ENCODE measurements at regions not wholly inside any gene's neighbourhood (a gene's known extent, or its start where the extent isn't known, plus 50 kb on each side); places are given as distances from the start of the nearest gene placed in this dataset.

DNA sequence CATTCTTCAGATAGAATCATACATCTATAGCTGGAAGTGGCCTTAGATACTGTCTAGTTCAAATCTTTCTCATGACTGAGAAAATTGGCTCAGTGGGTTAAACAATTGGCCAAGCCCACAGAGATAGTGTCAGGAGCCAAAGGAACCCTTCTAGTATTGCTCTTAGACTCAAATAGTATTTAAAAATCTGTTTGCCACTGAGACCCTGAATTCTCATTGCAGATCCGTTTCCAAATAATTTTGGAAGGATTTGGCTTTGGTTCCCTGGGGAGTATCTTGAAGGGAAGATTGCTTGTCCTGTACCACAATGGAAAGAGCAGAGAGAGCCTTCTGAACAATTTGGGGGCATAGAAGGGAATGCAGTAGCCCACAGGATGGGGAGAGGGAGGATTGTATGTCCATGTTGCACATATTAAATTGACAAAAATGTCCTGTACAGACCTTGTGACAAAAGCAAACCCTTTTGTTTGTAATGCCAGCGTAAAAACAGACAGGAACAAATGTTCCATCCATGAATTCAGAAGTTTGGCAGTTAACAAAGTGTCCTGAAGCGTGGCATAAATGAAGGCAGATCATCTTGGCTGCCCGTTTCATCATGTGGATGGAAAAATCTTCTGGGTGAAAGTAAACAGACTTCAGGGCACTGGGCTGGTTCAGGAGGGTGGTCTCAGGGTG, 156.4 kb upstream of the RASGRP1 start:
- no peak overlapping the region for H3K9ac ChIP-seq (ENCODE audit: low read length)
- no peaks in the 10 kb centered on the region for H3K4me1 ChIP-seq (ENCODE audit: low read length)
- TF ChIP-seq EZH2phosphoT487 (IDR thresholded peaks at IDR 0.05; ENCODE audit: low read depth), result no peak
- TF ChIP-seq, protein P1, sequence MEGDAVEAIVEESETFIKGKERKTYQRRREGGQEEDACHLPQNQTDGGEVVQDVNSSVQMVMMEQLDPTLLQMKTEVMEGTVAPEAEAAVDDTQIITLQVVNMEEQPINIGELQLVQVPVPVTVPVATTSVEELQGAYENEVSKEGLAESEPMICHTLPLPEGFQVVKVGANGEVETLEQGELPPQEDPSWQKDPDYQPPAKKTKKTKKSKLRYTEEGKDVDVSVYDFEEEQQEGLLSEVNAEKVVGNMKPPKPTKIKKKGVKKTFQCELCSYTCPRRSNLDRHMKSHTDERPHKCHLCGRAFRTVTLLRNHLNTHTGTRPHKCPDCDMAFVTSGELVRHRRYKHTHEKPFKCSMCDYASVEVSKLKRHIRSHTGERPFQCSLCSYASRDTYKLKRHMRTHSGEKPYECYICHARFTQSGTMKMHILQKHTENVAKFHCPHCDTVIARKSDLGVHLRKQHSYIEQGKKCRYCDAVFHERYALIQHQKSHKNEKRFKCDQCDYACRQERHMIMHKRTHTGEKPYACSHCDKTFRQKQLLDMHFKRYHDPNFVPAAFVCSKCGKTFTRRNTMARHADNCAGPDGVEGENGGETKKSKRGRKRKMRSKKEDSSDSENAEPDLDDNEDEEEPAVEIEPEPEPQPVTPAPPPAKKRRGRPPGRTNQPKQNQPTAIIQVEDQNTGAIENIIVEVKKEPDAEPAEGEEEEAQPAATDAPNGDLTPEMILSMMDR (IDR thresholded peaks at IDR 0.05; ENCODE audit: low read depth, low read length), result no peak
- H3K4me3 ChIP-seq (ENCODE audit: low read length), result no peak overlapping the region
- H3K36me3 ChIP-seq (replicated peaks; ENCODE audit: low read depth, low read length), result no peaks in the 10 kb centered on the region
- H3K27ac ChIP-seq (ENCODE audit: low read length), result no peak overlapping the region
- no peak overlapping the region for H2AFZ ChIP-seq (ENCODE audit: low read depth, low read length)
- no peaks in the 10 kb centered on the region for H3K79me2 ChIP-seq (ENCODE audit: low read length)
- H3K4me2 ChIP-seq (ENCODE audit: low read length), result no peak overlapping the region
- no peaks in the 10 kb centered on the region for H3K27me3 ChIP-seq (ENCODE audit: low read depth, low read length)
- no peaks in the 10 kb centered on the region for H4K20me1 ChIP-seq (ENCODE audit: insufficient read depth, low read length)
- H3K9me3 ChIP-seq (ENCODE audit: insufficient read depth, low read length), result no peaks in the 10 kb centered on the region

DNA sequence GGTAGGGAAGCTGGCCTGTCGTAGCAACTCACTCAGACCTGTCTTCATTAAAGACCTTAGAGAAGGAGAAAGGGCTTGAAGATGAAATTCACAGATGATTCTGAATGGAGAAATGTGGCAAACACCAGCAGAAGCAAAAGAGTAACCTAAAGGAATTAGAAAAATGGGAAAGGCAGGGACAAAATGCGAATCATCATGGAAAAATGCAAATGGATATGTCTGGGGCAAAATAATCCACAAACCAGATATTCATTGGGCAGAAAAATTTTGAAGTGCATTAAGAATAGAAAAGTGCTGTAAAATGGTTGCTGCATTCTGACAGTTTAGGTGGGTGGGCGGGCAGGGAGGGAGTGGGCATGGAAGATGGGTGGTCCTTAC, 156.9 kb upstream of the RASGRP1 start:
- TF ChIP-seq, protein P1 (IDR thresholded peaks at IDR 0.05; ENCODE audit: low read depth, low read length), result no peak
- H3K9ac ChIP-seq (ENCODE audit: low read length), result no peak overlapping the region
- H3K27ac ChIP-seq (ENCODE audit: low read length), result no peak overlapping the region
- no peak overlapping the region for H3K4me3 ChIP-seq (ENCODE audit: low read length)
- no peaks in the 10 kb centered on the region for H3K27me3 ChIP-seq (ENCODE audit: low read depth, low read length)
- H3K4me2 ChIP-seq (ENCODE audit: low read length), result no peak overlapping the region
- no peaks in the 10 kb centered on the region for H4K20me1 ChIP-seq (ENCODE audit: insufficient read depth, low read length)
- H3K36me3 ChIP-seq (replicated peaks; ENCODE audit: low read depth, low read length), result no peaks in the 10 kb centered on the region
- no peak overlapping the region for H2AFZ ChIP-seq (ENCODE audit: low read depth, low read length)
- H3K9me3 ChIP-seq (ENCODE audit: insufficient read depth, low read length), result no peaks in the 10 kb centered on the region
- H3K79me2 ChIP-seq (ENCODE audit: low read length), result no peaks in the 10 kb centered on the region
- H3K4me1 ChIP-seq (ENCODE audit: low read length), result no peaks in the 10 kb centered on the region

DNA sequence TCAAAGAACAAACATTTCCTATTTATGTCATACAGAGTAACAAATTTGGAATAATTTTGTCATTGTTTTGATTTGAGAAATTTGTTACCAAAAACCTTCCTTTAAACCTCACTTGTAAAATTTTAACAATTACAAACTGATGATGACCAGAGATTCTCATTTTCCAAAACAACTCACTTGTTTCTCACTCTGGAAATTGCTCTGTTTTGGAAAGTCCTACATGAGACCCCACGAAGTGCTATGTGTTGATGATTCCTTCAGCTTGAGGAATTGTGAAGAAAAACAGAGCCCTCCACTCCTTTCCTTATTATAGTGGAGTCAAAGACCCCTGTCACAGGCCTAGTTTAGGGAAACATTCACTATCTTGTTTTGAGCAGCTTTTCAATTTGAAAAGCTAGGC, 157.6 kb upstream of the RASGRP1 start:
- H3K4me3 ChIP-seq (ENCODE audit: low read length), result no peak overlapping the region
- no peaks in the 10 kb centered on the region for H3K79me2 ChIP-seq (ENCODE audit: low read length)
- H3K4me2 ChIP-seq (ENCODE audit: low read length), result no peak overlapping the region
- H3K4me1 ChIP-seq (ENCODE audit: low read length), result no peaks in the 10 kb centered on the region
- H3K36me3 ChIP-seq (replicated peaks; ENCODE audit: low read depth, low read length), result no peaks in the 10 kb centered on the region
- H2AFZ ChIP-seq (ENCODE audit: low read depth, low read length), result no peak overlapping the region
- H3K27me3 ChIP-seq (ENCODE audit: low read depth, low read length), result peaks cover under 1% of the 10 kb centered on the region; the same call in 1 of the 2 replicates
- TF ChIP-seq EZH2phosphoT487 (IDR thresholded peaks at IDR 0.05; ENCODE audit: low read depth), result no peak
- TF ChIP-seq, protein P1 (IDR thresholded peaks at IDR 0.05; ENCODE audit: low read depth, low read length), result no peak
- no peak overlapping the region for H3K9ac ChIP-seq (ENCODE audit: low read length)
- H4K20me1 ChIP-seq (ENCODE audit: insufficient read depth, low read length), result no peaks in the 10 kb centered on the region
- H3K27ac ChIP-seq (ENCODE audit: low read length), result no peak overlapping the region
- H3K9me3 ChIP-seq (ENCODE audit: insufficient read depth, low read length), result no peaks in the 10 kb centered on the region

- H3K9me3 ChIP-seq (ENCODE audit: insufficient read depth, low read length), result no peaks in the 10 kb centered on the region
- no peak overlapping the region for H3K4me3 ChIP-seq (ENCODE audit: low read length)
- H3K4me2 ChIP-seq (ENCODE audit: low read length), result no peak overlapping the region
- no peaks in the 10 kb centered on the region for H4K20me1 ChIP-seq (ENCODE audit: insufficient read depth, low read length)
- H3K27ac ChIP-seq (ENCODE audit: low read length), result no peak overlapping the region
- no peak for TF ChIP-seq EZH2phosphoT487 (IDR thresholded peaks at IDR 0.05; ENCODE audit: low read depth)
- TF ChIP-seq, protein P1 (IDR thresholded peaks at IDR 0.05; ENCODE audit: low read depth, low read length), result peak; percentile 14
- no peak overlapping the region for H3K9ac ChIP-seq (ENCODE audit: low read length)
- no peak overlapping the region for H2AFZ ChIP-seq (ENCODE audit: low read depth, low read length)
- no peaks in the 10 kb centered on the region for H3K4me1 ChIP-seq (ENCODE audit: low read length)
- no peaks in the 10 kb centered on the region for H3K79me2 ChIP-seq (ENCODE audit: low read length)
- no peaks in the 10 kb centered on the region for H3K36me3 ChIP-seq (replicated peaks; ENCODE audit: low read depth, low read length)
- peaks cover 5% of the 10 kb centered on the region for H3K27me3 ChIP-seq (ENCODE audit: low read depth, low read length)
Measured at GRCh38 chr15:38724827-38725226, 160.2 kb upstream of the RASGRP1 start.

Measured in OCI-LY3 (cell line).